Peyer's patch (tissue), 4 donors: ENCODE measurements at regions not wholly inside any gene's neighbourhood (a gene's known extent, or its start where the extent isn't known, plus 50 kb on each side); places are given as distances from the start of the nearest gene placed in this dataset.

Experiments used
- POLR2A ChIP-seq, 2 donors: fragments of 450-650 bp; IDR thresholded peaks; one replicate each; pipeline ENCODE4 v1.5.1; 2017; ENCODE audit warnings: antibody characterized with exemption in 2 of 2, mild to moderate bottlenecking in 2 of 2, moderate library complexity in 2 of 2
- TF ChIP-seq, protein P1 (sequence below), 6 experiments: fragments of 450-650 bp in 4 of 6; fragments of 200-600 bp in 2 of 6; sonication (generic) in 1 of 6; IDR thresholded peaks; one replicate each; pipeline ENCODE4 v1.5.1; 2017 to 2019; ENCODE audit warnings: antibody characterized with exemption in 6 of 6, mild to moderate bottlenecking in 3 of 6, moderate library complexity in 1 of 6

DNA sequence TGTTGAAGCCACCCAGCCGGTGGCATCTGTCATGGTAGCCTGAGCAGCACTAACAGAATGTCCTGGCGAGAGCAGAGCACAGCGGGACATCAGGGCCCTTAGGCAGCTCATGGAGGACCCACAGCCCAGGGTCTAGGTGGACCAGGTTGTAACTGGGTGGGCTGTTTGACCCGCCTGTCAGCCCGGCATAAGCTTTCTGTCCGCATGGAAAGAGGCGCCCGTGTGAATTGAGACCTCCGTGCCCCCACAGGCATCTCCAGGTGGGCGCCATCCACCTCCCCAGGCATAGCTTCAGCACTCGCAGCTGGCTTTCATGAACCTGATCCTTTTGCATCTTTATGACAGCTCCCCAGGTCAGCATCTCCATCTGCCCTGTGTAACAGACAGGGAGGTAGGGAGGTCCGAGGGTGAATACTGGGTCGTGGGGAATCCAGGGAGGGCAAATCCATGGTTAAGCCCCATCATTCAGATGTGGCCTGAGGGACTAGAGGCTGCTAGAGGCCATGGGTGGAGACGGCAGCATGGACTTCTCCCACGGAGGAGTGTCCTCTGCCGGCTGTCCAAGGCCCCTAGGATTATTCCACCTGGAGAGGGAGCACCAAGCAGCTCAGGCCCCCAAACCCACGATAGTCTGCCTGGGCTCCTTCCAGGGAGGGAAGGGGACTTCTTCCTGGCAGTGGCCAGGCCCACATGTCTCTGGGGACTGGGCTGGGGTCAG lies 371.6 kb upstream of the MKI67 start:
- TF ChIP-seq, protein P1, sequence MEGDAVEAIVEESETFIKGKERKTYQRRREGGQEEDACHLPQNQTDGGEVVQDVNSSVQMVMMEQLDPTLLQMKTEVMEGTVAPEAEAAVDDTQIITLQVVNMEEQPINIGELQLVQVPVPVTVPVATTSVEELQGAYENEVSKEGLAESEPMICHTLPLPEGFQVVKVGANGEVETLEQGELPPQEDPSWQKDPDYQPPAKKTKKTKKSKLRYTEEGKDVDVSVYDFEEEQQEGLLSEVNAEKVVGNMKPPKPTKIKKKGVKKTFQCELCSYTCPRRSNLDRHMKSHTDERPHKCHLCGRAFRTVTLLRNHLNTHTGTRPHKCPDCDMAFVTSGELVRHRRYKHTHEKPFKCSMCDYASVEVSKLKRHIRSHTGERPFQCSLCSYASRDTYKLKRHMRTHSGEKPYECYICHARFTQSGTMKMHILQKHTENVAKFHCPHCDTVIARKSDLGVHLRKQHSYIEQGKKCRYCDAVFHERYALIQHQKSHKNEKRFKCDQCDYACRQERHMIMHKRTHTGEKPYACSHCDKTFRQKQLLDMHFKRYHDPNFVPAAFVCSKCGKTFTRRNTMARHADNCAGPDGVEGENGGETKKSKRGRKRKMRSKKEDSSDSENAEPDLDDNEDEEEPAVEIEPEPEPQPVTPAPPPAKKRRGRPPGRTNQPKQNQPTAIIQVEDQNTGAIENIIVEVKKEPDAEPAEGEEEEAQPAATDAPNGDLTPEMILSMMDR (IDR thresholded peaks at IDR 0.05) = no peak
- TF ChIP-seq POLR2A (IDR thresholded peaks at IDR 0.05) = no peak
